ENCODE measurements at regions not wholly inside any gene's neighbourhood (a gene's known extent, or its start where the extent isn't known, plus 50 kb on each side); places are given as distances from the start of the nearest gene placed in this dataset.

- Mint-ChIP-seq H3K4me3 (ENCODE audit: unreplicated experiment) (no peak overlapping the region), H3K9me3 (ENCODE audit: unreplicated experiment) (no peaks in the 10 kb centered on the region)
- BruUV-seq (replicated peaks): no TSS peak
Observed at GRCh38 chr12:66051361-66051760, 79.2 kb downstream of the LLPH start.

GRCh38 chr12:66050610-66051009 is 79.9 kb downstream of the LLPH start:
- Histone ChIP-seq H3K4me1 (peaks cover 41% of the 10 kb centered on the region), H3K9me3 (no peaks in the 10 kb centered on the region), H3K27me3 (replicated peaks; ENCODE audit: control insufficient read depth, insufficient read depth, low read length) (no peaks in the 10 kb centered on the region), H3K4me3 (ENCODE audit: low read depth, low read length) (no peak overlapping the region), H3K36me3 (ENCODE audit: control insufficient read depth, insufficient read depth, low read length) (no peaks in the 10 kb centered on the region)
- Mint-ChIP-seq H3K36me3 (ENCODE audit: insufficient read depth, unreplicated experiment) (peaks cover 4% of the 10 kb centered on the region), H3K27ac (ENCODE audit: unreplicated experiment) (no peak overlapping the region), H3K4me1 (ENCODE audit: low read depth, unreplicated experiment) (peaks cover 10% of the 10 kb centered on the region), H3K9me3 (ENCODE audit: unreplicated experiment) (no peaks in the 10 kb centered on the region), H3K4me3 (ENCODE audit: unreplicated experiment) (no peak overlapping the region), H3K27me3 (ENCODE audit: insufficient read depth, unreplicated experiment) (no peaks in the 10 kb centered on the region)
- intact Hi-C loops (cut with micrococcal nuclease; ENCODE audit: unreplicated experiment): no loop called here
- DNase-seq: no peak
- CTCF ChIA-PET: no interaction called here
- POLR2A ChIA-PET: no interaction called here
- BruUV-seq (replicated peaks): no TSS peak
- no peak for TF ChIP-seq CTCF (IDR thresholded peaks at IDR 0.05; ENCODE audit: insufficient read depth in 1 of 2, low read depth in 1 of 2, low read length in 1 of 2, severe bottlenecking in 1 of 2, unreplicated experiment in 1 of 2)

More at GRCh38 chr12:66051361-66051760, 79.2 kb downstream of the LLPH start:
- H3K27me3 Mint-ChIP-seq (ENCODE audit: insufficient read depth, unreplicated experiment): no peaks in the 10 kb centered on the region
- peaks cover 15% of the 10 kb centered on the region for H3K4me1 Mint-ChIP-seq (ENCODE audit: low read depth, unreplicated experiment)
- Histone ChIP-seq H3K4me1 (peaks cover 46% of the 10 kb centered on the region), H3K27me3 (replicated peaks; ENCODE audit: control insufficient read depth, insufficient read depth, low read length) (no peaks in the 10 kb centered on the region), H3K4me3 (ENCODE audit: low read depth, low read length) (no peak overlapping the region), H3K9me3 (no peaks in the 10 kb centered on the region), H3K36me3 (ENCODE audit: control insufficient read depth, insufficient read depth, low read length) (no peaks in the 10 kb centered on the region)
- no peak for DNase-seq
- intact Hi-C loops (cut with micrococcal nuclease; ENCODE audit: unreplicated experiment): no loop called here
- no peak overlapping the region for H3K27ac Mint-ChIP-seq (ENCODE audit: unreplicated experiment)
- POLR2A ChIA-PET: no interaction called here
- peaks cover 4% of the 10 kb centered on the region for H3K36me3 Mint-ChIP-seq (ENCODE audit: insufficient read depth, unreplicated experiment)
- no peak for TF ChIP-seq CTCF (IDR thresholded peaks at IDR 0.05; ENCODE audit: insufficient read depth in 1 of 2, low read depth in 1 of 2, low read length in 1 of 2, severe bottlenecking in 1 of 2, unreplicated experiment in 1 of 2)
- CTCF ChIA-PET: no interaction called here

- H3K27me3 Mint-ChIP-seq (ENCODE audit: insufficient read depth, unreplicated experiment): no peaks in the 10 kb centered on the region
- CTCF ChIA-PET: no interaction called here
Observed at GRCh38 chr12:66050283-66050576, 80.3 kb downstream of the LLPH start.

More at GRCh38 chr12:66050283-66050576, 80.3 kb downstream of the LLPH start:
- Histone ChIP-seq H3K27me3 (replicated peaks; ENCODE audit: control insufficient read depth, insufficient read depth, low read length) (no peaks in the 10 kb centered on the region), H3K4me1 (peaks cover 41% of the 10 kb centered on the region), H3K36me3 (ENCODE audit: control insufficient read depth, insufficient read depth, low read length) (no peaks in the 10 kb centered on the region), H3K9me3 (no peaks in the 10 kb centered on the region), H3K4me3 (ENCODE audit: low read depth, low read length) (no peak overlapping the region)
- no peak for TF ChIP-seq CTCF (IDR thresholded peaks at IDR 0.05; ENCODE audit: insufficient read depth in 1 of 2, low read depth in 1 of 2, low read length in 1 of 2, severe bottlenecking in 1 of 2, unreplicated experiment in 1 of 2)
- DNase-seq: peak in 1 of 2 experiments; percentile 36
- Mint-ChIP-seq H3K4me1 (ENCODE audit: low read depth, unreplicated experiment) (peaks cover 10% of the 10 kb centered on the region), H3K27ac (ENCODE audit: unreplicated experiment) (no peak overlapping the region), H3K4me3 (ENCODE audit: unreplicated experiment) (no peak overlapping the region), H3K36me3 (ENCODE audit: insufficient read depth, unreplicated experiment) (peaks cover 4% of the 10 kb centered on the region), H3K9me3 (ENCODE audit: unreplicated experiment) (no peaks in the 10 kb centered on the region)
- BruUV-seq (replicated peaks): no TSS peak
- POLR2A ChIA-PET: interaction anchor here (0.6 kb wide), 1 partner anchor 155 kb away, joined by 10 read pairs; no protein-coding TSS in a partner anchor
- intact Hi-C loops (cut with micrococcal nuclease; ENCODE audit: unreplicated experiment): no loop called here
